Loucy (cell line): ENCODE measurements at regions not wholly inside any gene's neighbourhood (a gene's known extent, or its start where the extent isn't known, plus 50 kb on each side); places are given as distances from the start of the nearest gene placed in this dataset.

Experiments used
- H2AFZ ChIP-seq: fragments of 200-600 bp; sonication (generic); 2 replicates; pipeline ENCODE4 v1.6.0; 2016; ENCODE audit warnings: antibody characterized with exemption, mild to moderate bottlenecking, low read length, moderate library complexity
- H3F3A ChIP-seq: fragments of 200-600 bp; 2 replicates; pipeline ENCODE4 v1.6.0; 2016; ENCODE audit warnings: antibody characterized with exemption, low read depth, mild to moderate bottlenecking
- H3K27me3 ChIP-seq: fragments of 200-600 bp; sonication (generic); 2 replicates; pipeline ENCODE4 v1.6.1; 2014; ENCODE audit warnings: low read length, mild to moderate bottlenecking; ENCODE audit not compliant: insufficient read depth, poor library complexity, severe bottlenecking
- H3K36me3 ChIP-seq: fragments of 200-600 bp; sonication (generic); 2 replicates; pipeline ENCODE4 v1.6.1; 2016; ENCODE audit warnings: low read length; ENCODE audit not compliant: insufficient read depth
- H3K4me1 ChIP-seq: fragments of 200-600 bp; sonication (generic); 2 replicates; pipeline ENCODE4 v1.5.1; 2014; ENCODE audit warnings: low read length, mild to moderate bottlenecking; ENCODE audit not compliant: insufficient read depth, poor library complexity, severe bottlenecking
- H3K4me2 ChIP-seq: fragments of 200-600 bp; sonication (generic); 2 replicates; pipeline ENCODE4 v1.6.0; 2014; ENCODE audit warnings: antibody characterized with exemption, low read length, low read depth, mild to moderate bottlenecking; ENCODE audit not compliant: poor library complexity, severe bottlenecking
- H3K4me3 ChIP-seq: fragments of 200-600 bp; sonication (generic); 2 replicates; pipeline ENCODE4 v1.5.1; 2014; ENCODE audit warnings: low read length, mild to moderate bottlenecking, mixed read lengths; ENCODE audit not compliant: poor library complexity, severe bottlenecking
- H3K79me2 ChIP-seq: fragments of 200-600 bp; sonication (generic); 2 replicates; pipeline ENCODE4 v1.6.1; 2014; ENCODE audit warnings: low read length; ENCODE audit not compliant: insufficient read depth
- H3K9ac ChIP-seq: fragments of 200-600 bp; sonication (generic); 2 replicates; pipeline ENCODE4 v1.6.0; 2014; ENCODE audit warnings: mild to moderate bottlenecking, low read depth, low read length, moderate library complexity; ENCODE audit not compliant: poor library complexity, severe bottlenecking
- H3K9me2 ChIP-seq: fragments of 200-600 bp; sonication (generic); replicated peaks from 2 replicates; pipeline ENCODE4 v1.6.1; 2016; ENCODE audit warnings: low read depth, low read length, mixed read lengths
- H3K9me3 ChIP-seq: fragments of 200-600 bp; sonication (generic); 2 replicates; pipeline ENCODE4 v1.6.1; 2014; ENCODE audit warnings: mild to moderate bottlenecking, antibody characterized with exemption, low read length, low read depth; ENCODE audit not compliant: insufficient read depth
- H4K20me1 ChIP-seq: fragments of 200-600 bp; sonication (generic); 2 replicates; pipeline ENCODE4 v1.6.0; 2014; ENCODE audit warnings: antibody characterized with exemption, low read length, mild to moderate bottlenecking; ENCODE audit not compliant: insufficient read depth, poor library complexity, severe bottlenecking
- CTCF ChIP-seq: fragments of 200-600 bp; sonication (generic); conservative IDR thresholded peaks from 2 replicates; pipeline ENCODE4 v1.5.1; 2014; ENCODE audit warnings: mild to moderate bottlenecking, antibody characterized with exemption, low read length
- EZH2phosphoT487 ChIP-seq: fragments of 200-600 bp; IDR thresholded peaks from 2 replicates; pipeline ENCODE4 v1.6.1; 2018; ENCODE audit warnings: antibody characterized with exemption, mild to moderate bottlenecking, moderate library complexity, borderline replicate concordance

DNA sequence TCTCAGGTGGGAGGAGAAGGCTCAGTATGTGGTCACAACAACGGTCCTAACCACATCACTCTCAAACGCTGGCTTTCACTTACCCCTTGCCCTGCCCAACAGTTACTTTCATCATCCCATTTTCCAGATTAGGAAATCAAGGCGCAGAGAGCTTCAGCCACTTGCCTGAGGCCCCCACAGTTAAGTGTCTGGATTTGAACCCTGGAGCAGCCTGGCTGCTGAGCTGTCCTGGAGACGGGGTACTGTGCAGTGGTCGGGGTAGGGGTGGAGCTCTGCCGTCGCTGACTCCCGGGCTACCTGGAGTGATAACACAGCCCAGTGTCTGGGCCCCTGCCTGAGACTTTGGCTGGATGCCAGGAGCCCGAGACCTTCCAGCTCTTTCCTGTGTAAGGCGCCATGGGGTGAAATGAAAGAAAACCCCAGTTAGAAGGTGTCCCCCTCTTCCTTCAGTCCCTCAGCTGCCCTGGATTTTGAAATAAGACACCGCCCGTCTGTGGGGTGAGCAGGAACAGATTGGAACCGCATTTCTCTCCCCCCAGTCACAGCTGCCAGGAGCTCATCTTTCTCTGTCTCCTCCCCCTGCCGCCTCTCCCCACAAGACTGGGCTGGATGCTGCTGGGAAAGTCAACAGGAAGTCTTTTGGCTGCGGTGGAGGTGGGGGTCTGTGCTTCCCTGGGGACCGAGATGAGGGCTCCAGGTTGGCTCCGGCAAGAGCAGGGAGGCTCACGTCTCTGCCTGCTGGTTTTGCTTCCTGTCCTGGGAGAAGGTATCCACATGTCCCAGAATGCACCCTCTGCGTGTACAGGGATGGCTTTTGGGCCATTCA, 280.2 kb downstream of the SEC14L1 start:
- no peak for TF ChIP-seq EZH2phosphoT487
- TF ChIP-seq CTCF, result no peak
- no peak overlapping the region for H3K4me2 ChIP-seq
- H2AFZ ChIP-seq, result no peak overlapping the region
- no peak overlapping the region for H3K9ac ChIP-seq
- no peaks in the 10 kb centered on the region for H3K9me2 ChIP-seq
- no peaks in the 10 kb centered on the region for H3K9me3 ChIP-seq
- H3K27me3 ChIP-seq, result no peaks in the 10 kb centered on the region
- no peak overlapping the region for H3K4me3 ChIP-seq
- H3K79me2 ChIP-seq, result peaks cover 99% of the 10 kb centered on the region
- H3F3A ChIP-seq, result no peaks in the 10 kb centered on the region
- H3K36me3 ChIP-seq, result peaks cover 72% of the 10 kb centered on the region; the same call in 1 of the 2 replicates
- H4K20me1 ChIP-seq, result peaks cover 58% of the 10 kb centered on the region
- H3K4me1 ChIP-seq, result peaks cover 29% of the 10 kb centered on the region

DNA sequence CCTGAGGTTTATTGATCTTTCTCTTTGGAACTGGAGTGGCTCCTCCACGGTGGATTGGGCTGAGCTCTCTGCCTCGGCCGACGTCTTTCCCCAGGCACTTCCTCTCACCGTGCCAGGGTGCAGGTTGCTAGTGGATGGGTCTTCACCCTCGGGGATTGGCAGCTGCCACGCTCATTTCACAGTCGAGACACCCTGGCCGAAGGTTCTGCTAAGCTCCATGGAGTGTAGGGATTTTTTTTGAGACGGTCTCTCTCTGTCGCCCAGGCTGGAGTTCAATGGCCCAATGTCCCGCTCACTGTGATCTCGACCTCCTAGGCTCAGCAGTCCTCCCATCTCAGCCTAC, 280.8 kb downstream of the SEC14L1 start:
- Histone ChIP-seq H3K9me2 (no peaks in the 10 kb centered on the region), H3K27me3 (no peaks in the 10 kb centered on the region), H4K20me1 (peaks cover 56% of the 10 kb centered on the region), H3K4me3 (no peak overlapping the region), H3K79me2 (peaks cover 99% of the 10 kb centered on the region), H3K9ac (no peak overlapping the region), H3K4me1 (peaks cover 33% of the 10 kb centered on the region), H3K9me3 (no peaks in the 10 kb centered on the region), H3K4me2 (no peak overlapping the region), H3K36me3 (peaks cover 66% of the 10 kb centered on the region; the same call in 1 of the 2 replicates), H2AFZ (no peak overlapping the region), H3F3A (no peaks in the 10 kb centered on the region)
- TF ChIP-seq EZH2phosphoT487 (no peak), CTCF (no peak)

DNA sequence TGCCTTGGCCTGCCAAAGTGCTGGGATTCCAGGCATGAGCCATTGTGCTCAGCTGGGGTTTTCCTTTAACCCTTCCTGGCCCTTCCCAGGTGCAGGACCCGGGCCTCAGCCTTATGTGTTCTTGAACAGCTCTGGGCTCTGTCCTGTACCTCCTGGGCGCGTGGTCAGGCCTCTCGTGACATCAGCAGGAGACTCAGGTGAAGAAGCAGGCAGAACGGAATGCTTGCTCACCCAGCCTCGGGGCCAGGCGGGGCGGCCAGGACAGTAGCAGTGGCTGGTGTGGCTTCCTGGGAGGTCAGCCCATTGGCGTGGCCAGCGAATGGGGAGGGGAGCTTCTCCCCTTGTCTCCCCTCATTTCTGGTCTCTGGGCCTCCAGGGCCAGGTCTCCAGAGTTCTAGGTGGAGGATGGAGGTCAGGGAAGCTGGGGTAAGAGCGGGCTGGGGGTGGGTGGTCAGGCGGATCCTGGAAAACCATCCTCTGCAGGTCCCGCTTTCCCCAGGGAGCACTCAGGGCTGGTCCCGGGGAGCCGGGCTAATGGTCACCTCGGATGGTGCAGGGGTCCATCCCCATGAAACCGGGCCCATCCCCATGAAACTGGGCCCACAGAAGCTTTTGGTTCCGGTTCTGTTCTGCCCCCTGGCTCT, 281.5 kb downstream of the SEC14L1 start:
- H3K9ac ChIP-seq, result no peak overlapping the region

More for the DNA sequence above, 281.5 kb downstream of the SEC14L1 start:
- Histone ChIP-seq H3K9me3 (no peaks in the 10 kb centered on the region), H3K79me2 (peaks cover 98% of the 10 kb centered on the region), H3K9me2 (no peaks in the 10 kb centered on the region), H3K27me3 (no peaks in the 10 kb centered on the region), H3F3A (no peaks in the 10 kb centered on the region), H3K4me1 (peaks cover 33% of the 10 kb centered on the region), H3K36me3 (peaks cover 59% of the 10 kb centered on the region; the same call in 1 of the 2 replicates), H2AFZ (no peak overlapping the region), H3K4me2 (no peak overlapping the region), H3K4me3 (no peak overlapping the region), H4K20me1 (peaks cover 56% of the 10 kb centered on the region)
- TF ChIP-seq CTCF (no peak), EZH2phosphoT487 (no peak)
